ENCODE measurements at regions not wholly inside any gene's neighbourhood (a gene's known extent, or its start where the extent isn't known, plus 50 kb on each side); places are given as distances from the start of the nearest gene placed in this dataset.

GRCh38 chr19:29111576-29111975 lies 101.4 kb downstream of the UQCRFS1 start:
- Mint-ChIP-seq H3K4me3 (no peak overlapping the region), H3K27ac (no peak overlapping the region), H3K36me3 (no peaks in the 10 kb centered on the region), H3K9me3 (peaks cover 0 to 5% (median 0%) of the 10 kb centered on the region in 7 donors), H3K27me3 (no peaks in the 10 kb centered on the region), H3K4me1 (no peaks in the 10 kb centered on the region)
- Histone ChIP-seq H3K36me3 (ENCODE audit: control insufficient read depth, insufficient read depth, low read length) (no peaks in the 10 kb centered on the region), H3K27ac (ENCODE audit: insufficient read depth, low read length, poor library complexity, severe bottlenecking) (no peak overlapping the region), H3K9me3 (ENCODE audit: control insufficient read depth in 2 of 2, low read length in 2 of 2) (no peaks in the 10 kb centered on the region), H3K4me1 (ENCODE audit: control insufficient read depth, insufficient read depth, low read length, poor library complexity, severe bottlenecking) (no peaks in the 10 kb centered on the region), H3K27me3 (ENCODE audit: control insufficient read depth, insufficient read depth, low read length) (no peaks in the 10 kb centered on the region), H3K4me3 (ENCODE audit: low read depth, low read length) (no peak overlapping the region)
- ATAC-seq (ENCODE audit: low read depth in 2 of 2): no peak
- DNase-seq: no peak

DNA sequence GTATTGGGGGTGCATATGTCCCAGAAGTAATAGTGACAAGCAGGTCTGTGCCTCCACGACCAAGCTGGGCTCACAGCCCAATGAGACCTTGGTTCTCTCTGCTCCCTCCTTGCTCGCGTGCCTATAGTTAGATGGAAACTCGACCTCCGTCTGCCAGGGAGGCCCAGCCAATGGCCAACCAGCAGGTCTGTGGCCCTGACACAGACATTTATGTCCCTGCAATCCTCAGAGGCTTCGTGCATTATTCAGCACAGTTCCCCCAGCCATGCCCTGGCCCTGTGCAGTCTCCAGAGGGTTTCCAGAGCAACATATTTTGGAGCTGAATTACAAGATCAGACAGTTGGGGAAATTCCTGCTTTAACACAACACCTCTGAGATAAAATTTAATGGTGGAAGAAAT lies 105.1 kb downstream of the UQCRFS1 start:
- Histone ChIP-seq H3K36me3 (ENCODE audit: control insufficient read depth, insufficient read depth, low read length) (no peaks in the 10 kb centered on the region), H3K4me1 (ENCODE audit: control insufficient read depth, insufficient read depth, low read length, poor library complexity, severe bottlenecking) (no peaks in the 10 kb centered on the region), H3K27me3 (ENCODE audit: control insufficient read depth, insufficient read depth, low read length) (no peaks in the 10 kb centered on the region), H3K4me3 (ENCODE audit: low read depth, low read length) (no peak overlapping the region), H3K9me3 (ENCODE audit: control insufficient read depth in 2 of 2, low read length in 2 of 2) (no peaks in the 10 kb centered on the region), H3K27ac (ENCODE audit: insufficient read depth, low read length, poor library complexity, severe bottlenecking) (no peak overlapping the region)
- no peaks in the 10 kb centered on the region for H3K27me3 Mint-ChIP-seq
- ATAC-seq (ENCODE audit: low read depth in 2 of 2): no peak
- H3K9me3 Mint-ChIP-seq: peaks cover 0 to 7% (median 5%) of the 10 kb centered on the region in 7 donors
- H3K4me1 Mint-ChIP-seq: no peaks in the 10 kb centered on the region
- peak overlapping the region in 1 of 3 donors; percentile 17 for H3K27ac Mint-ChIP-seq
- H3K36me3 Mint-ChIP-seq: no peaks in the 10 kb centered on the region
- no peak overlapping the region for H3K4me3 Mint-ChIP-seq
- DNase-seq: no peak

DNA sequence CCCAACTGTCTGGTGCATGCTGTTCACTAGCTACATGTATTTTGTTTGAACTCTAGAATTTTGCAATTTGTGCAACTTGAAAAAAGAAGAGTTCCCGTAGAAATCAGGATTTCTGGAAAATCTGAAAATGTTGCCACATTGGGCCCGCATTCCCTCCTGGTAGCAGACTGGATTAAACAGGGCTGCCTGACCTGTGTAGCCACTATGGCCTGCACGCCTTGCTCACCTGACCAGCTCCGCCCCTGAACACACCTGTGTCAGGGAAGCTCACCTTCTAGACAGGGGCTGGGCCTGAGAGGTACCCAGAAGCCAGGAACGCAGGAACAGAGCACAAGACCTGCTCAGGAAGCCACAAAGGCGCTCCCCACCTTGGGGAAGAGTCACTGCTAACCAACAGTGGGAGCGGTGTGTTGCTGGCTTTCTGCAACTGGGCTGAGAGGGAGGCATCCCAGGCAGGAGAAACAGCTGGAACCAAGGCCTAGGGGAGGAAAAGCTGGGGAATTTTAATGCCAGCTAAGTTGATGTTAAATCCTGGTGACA lies 106.5 kb downstream of the UQCRFS1 start:
- no peak overlapping the region for H3K27ac ChIP-seq (ENCODE audit: insufficient read depth, low read length, poor library complexity, severe bottlenecking)
- no peak overlapping the region for H3K4me3 Mint-ChIP-seq
- no peaks in the 10 kb centered on the region for H3K27me3 ChIP-seq (ENCODE audit: control insufficient read depth, insufficient read depth, low read length)
- no peak overlapping the region for H3K27ac Mint-ChIP-seq
- no peaks in the 10 kb centered on the region for H3K4me1 ChIP-seq (ENCODE audit: control insufficient read depth, insufficient read depth, low read length, poor library complexity, severe bottlenecking)
- no peaks in the 10 kb centered on the region for H3K36me3 ChIP-seq (ENCODE audit: control insufficient read depth, insufficient read depth, low read length)
- H3K9me3 ChIP-seq (ENCODE audit: control insufficient read depth in 2 of 2, low read length in 2 of 2): no peaks in the 10 kb centered on the region
- H3K36me3 Mint-ChIP-seq: no peaks in the 10 kb centered on the region
- ATAC-seq (ENCODE audit: low read depth in 2 of 2) (no peak), DNase-seq (no peak)
- no peak overlapping the region for H3K4me3 ChIP-seq (ENCODE audit: low read depth, low read length)
- H3K9me3 Mint-ChIP-seq: peaks cover 0 to 6% (median 3%) of the 10 kb centered on the region in 7 donors
- H3K4me1 Mint-ChIP-seq: no peaks in the 10 kb centered on the region
- H3K27me3 Mint-ChIP-seq: no peaks in the 10 kb centered on the region

GRCh38 chr19:29105629-29106292 lies 107.2 kb downstream of the UQCRFS1 start:
- H3K27me3 Mint-ChIP-seq: no peaks in the 10 kb centered on the region
- ATAC-seq (ENCODE audit: low read depth in 2 of 2) (no peak), DNase-seq (no peak)
- no peaks in the 10 kb centered on the region for H3K4me1 Mint-ChIP-seq
- H3K27me3 ChIP-seq (ENCODE audit: control insufficient read depth, insufficient read depth, low read length): no peaks in the 10 kb centered on the region
- H3K4me3 Mint-ChIP-seq: no peak overlapping the region
- no peaks in the 10 kb centered on the region for H3K36me3 Mint-ChIP-seq
- H3K9me3 Mint-ChIP-seq: peaks cover 0 to 6% (median 3%) of the 10 kb centered on the region in 7 donors
- no peaks in the 10 kb centered on the region for H3K36me3 ChIP-seq (ENCODE audit: control insufficient read depth, insufficient read depth, low read length)
- H3K4me3 ChIP-seq (ENCODE audit: low read depth, low read length): no peak overlapping the region
- H3K27ac ChIP-seq (ENCODE audit: insufficient read depth, low read length, poor library complexity, severe bottlenecking): no peak overlapping the region
- no peak overlapping the region for H3K27ac Mint-ChIP-seq
- H3K9me3 ChIP-seq (ENCODE audit: control insufficient read depth in 2 of 2, low read length in 2 of 2): no peaks in the 10 kb centered on the region
- no peaks in the 10 kb centered on the region for H3K4me1 ChIP-seq (ENCODE audit: control insufficient read depth, insufficient read depth, low read length, poor library complexity, severe bottlenecking)

DNA sequence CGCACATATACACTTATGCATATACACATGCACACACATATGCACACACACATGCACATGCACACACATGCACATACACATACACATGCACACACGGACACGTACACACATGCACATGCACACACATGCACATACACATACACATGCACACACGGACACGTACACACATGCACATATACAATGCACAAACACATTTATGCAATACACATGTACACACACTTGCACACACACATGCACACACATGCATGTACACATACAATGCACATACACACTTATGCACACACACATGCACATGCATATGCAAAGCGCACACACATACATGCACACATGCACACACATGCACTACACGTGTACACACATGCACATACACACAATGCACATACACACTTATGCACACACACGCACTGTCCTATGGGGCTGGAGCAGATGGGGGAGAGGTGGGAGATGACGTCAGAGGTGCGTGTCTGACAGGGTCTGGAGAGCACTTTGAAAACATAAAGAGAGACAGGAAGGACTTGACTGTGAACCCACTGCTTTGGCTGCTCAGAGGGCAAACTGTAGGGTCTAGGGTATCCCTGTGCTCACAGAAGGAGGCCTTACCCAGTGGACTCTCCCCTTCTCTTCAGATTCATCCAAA lies 108.2 kb downstream of the UQCRFS1 start:
- H3K36me3 Mint-ChIP-seq: peaks cover 3% of the 10 kb centered on the region
- ATAC-seq (ENCODE audit: low read depth in 2 of 2): no peak

DNA sequence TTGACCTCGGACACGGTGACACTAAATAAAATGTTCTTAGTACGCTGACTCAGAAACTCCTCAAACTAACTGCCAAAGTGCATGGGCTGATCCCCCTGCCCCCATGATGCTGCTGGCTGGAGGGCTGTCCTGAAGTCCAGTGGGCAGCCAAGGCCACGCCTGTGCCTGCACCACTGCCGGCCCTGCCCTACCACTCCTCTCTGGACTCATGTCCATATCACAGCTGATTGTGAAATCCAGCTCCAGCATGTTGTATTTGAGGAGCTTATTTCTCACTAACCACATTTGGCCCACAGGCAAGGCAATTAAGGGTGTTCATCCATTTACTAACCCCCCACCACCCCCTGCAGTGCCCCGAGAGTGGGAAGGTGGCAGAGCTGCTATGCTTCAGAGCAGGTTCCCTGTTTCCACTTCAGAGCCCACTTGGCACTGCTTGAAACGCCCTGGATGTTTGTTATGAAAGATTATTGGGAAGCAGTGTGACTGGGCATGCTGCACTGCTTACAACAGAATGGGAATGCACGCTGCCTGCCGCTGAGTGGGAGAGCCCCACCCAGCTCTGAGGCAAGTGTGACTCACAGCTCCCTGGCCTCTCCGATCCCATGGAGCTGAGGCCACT lies 114.0 kb downstream of the UQCRFS1 start:
- ATAC-seq (ENCODE audit: low read depth in 2 of 2) (no peak), DNase-seq (no peak)
- H3K9me3 Mint-ChIP-seq: peaks cover 0 to 5% (median 0%) of the 10 kb centered on the region in 7 donors
- no peaks in the 10 kb centered on the region for H3K4me1 ChIP-seq (ENCODE audit: control insufficient read depth, insufficient read depth, low read length, poor library complexity, severe bottlenecking)
- no peaks in the 10 kb centered on the region for H3K36me3 ChIP-seq (ENCODE audit: control insufficient read depth, insufficient read depth, low read length)
- H3K9me3 ChIP-seq (ENCODE audit: control insufficient read depth in 2 of 2, low read length in 2 of 2): no peaks in the 10 kb centered on the region
- no peak overlapping the region for H3K4me3 Mint-ChIP-seq
- H3K27me3 ChIP-seq (ENCODE audit: control insufficient read depth, insufficient read depth, low read length): no peaks in the 10 kb centered on the region
- no peaks in the 10 kb centered on the region for H3K4me1 Mint-ChIP-seq
- no peak overlapping the region for H3K27ac Mint-ChIP-seq
- no peaks in the 10 kb centered on the region for H3K27me3 Mint-ChIP-seq
- no peak overlapping the region for H3K27ac ChIP-seq (ENCODE audit: insufficient read depth, low read length, poor library complexity, severe bottlenecking)
- H3K36me3 Mint-ChIP-seq: peaks cover 3% of the 10 kb centered on the region
- H3K4me3 ChIP-seq (ENCODE audit: low read depth, low read length): no peak overlapping the region

More for the DNA sequence above, 108.2 kb downstream of the UQCRFS1 start:
- no peaks in the 10 kb centered on the region for H3K9me3 ChIP-seq (ENCODE audit: control insufficient read depth in 2 of 2, low read length in 2 of 2)
- H3K4me1 ChIP-seq (ENCODE audit: control insufficient read depth, insufficient read depth, low read length, poor library complexity, severe bottlenecking): no peaks in the 10 kb centered on the region
- H3K27ac ChIP-seq (ENCODE audit: insufficient read depth, low read length, poor library complexity, severe bottlenecking): no peak overlapping the region
- H3K36me3 ChIP-seq (ENCODE audit: control insufficient read depth, insufficient read depth, low read length): no peaks in the 10 kb centered on the region
- Mint-ChIP-seq H3K4me1 (no peaks in the 10 kb centered on the region), H3K27ac (no peak overlapping the region), H3K27me3 (no peaks in the 10 kb centered on the region), H3K4me3 (no peak overlapping the region), H3K9me3 (peaks cover 0 to 11% (median 5%) of the 10 kb centered on the region in 7 donors)
- H3K4me3 ChIP-seq (ENCODE audit: low read depth, low read length): no peak overlapping the region
- DNase-seq: no peak
- H3K27me3 ChIP-seq (ENCODE audit: control insufficient read depth, insufficient read depth, low read length): no peaks in the 10 kb centered on the region

- Mint-ChIP-seq H3K9me3 (peaks cover 0 to 5% (median 0%) of the 10 kb centered on the region in 7 donors), H3K4me3 (no peak overlapping the region), H3K4me1 (no peaks in the 10 kb centered on the region)
Observed at GRCh38 chr19:29098091-29098490, 114.9 kb downstream of the UQCRFS1 start.

More at GRCh38 chr19:29098091-29098490, 114.9 kb downstream of the UQCRFS1 start:
- no peaks in the 10 kb centered on the region for H3K36me3 ChIP-seq (ENCODE audit: control insufficient read depth, insufficient read depth, low read length)
- no peaks in the 10 kb centered on the region for H3K4me1 ChIP-seq (ENCODE audit: control insufficient read depth, insufficient read depth, low read length, poor library complexity, severe bottlenecking)
- H3K27me3 ChIP-seq (ENCODE audit: control insufficient read depth, insufficient read depth, low read length): no peaks in the 10 kb centered on the region
- DNase-seq: no peak
- H3K9me3 ChIP-seq (ENCODE audit: control insufficient read depth in 2 of 2, low read length in 2 of 2): no peaks in the 10 kb centered on the region
- peaks cover 3% of the 10 kb centered on the region for H3K36me3 Mint-ChIP-seq
- no peak for ATAC-seq (ENCODE audit: low read depth in 2 of 2)
- H3K27ac ChIP-seq (ENCODE audit: insufficient read depth, low read length, poor library complexity, severe bottlenecking): no peak overlapping the region
- no peak overlapping the region for H3K27ac Mint-ChIP-seq
- no peaks in the 10 kb centered on the region for H3K27me3 Mint-ChIP-seq
- H3K4me3 ChIP-seq (ENCODE audit: low read depth, low read length): no peak overlapping the region

All from CD4-positive, CD25-positive, alpha-beta regulatory T cell (primary cell).